SU-DHL-6 (cell line): ENCODE measurements at regions not wholly inside any gene's neighbourhood (a gene's known extent, or its start where the extent isn't known, plus 50 kb on each side); places are given as distances from the start of the nearest gene placed in this dataset.

Source experiments
- H2AFZ ChIP-seq: fragments of 200-600 bp; sonication (generic); 2 replicates; pipeline ENCODE4 v1.6.1; 2014; ENCODE audit warnings: low read depth, mild to moderate bottlenecking, moderate library complexity, mixed read lengths, antibody characterized with exemption, low read length; ENCODE audit not compliant: severe bottlenecking
- H3F3A ChIP-seq: fragments of 200-600 bp; shearing (Covaris generic); 2 replicates; pipeline ENCODE4 v1.6.0; 2016; ENCODE audit warnings: antibody characterized with exemption, mild to moderate bottlenecking; ENCODE audit not compliant: insufficient read depth
- H3K27ac ChIP-seq: fragments of 200-600 bp; sonication (generic); 2 replicates; pipeline ENCODE4 v1.5.1; 2016; ENCODE audit warnings: low read depth, mild to moderate bottlenecking, low read length, moderate library complexity, mixed read lengths
- H3K27me3 ChIP-seq: fragments of 200-600 bp; sonication (generic), shearing (Covaris generic); 2 replicates; pipeline ENCODE4 v1.6.0; 2014; ENCODE audit warnings: mild to moderate bottlenecking, low read length
- H3K36me3 ChIP-seq: fragments of 200-600 bp; sonication (generic); 2 replicates; pipeline ENCODE4 v1.6.1; 2014; ENCODE audit warnings: mild to moderate bottlenecking, low read length, mixed read lengths
- H3K4me2 ChIP-seq: fragments of 300-600, 200-600 bp; shearing (Covaris generic), sonication (generic); 2 replicates; pipeline ENCODE4 v1.6.0; 2014; ENCODE audit warnings: low read length, low read depth, mild to moderate bottlenecking; ENCODE audit not compliant: poor library complexity, severe bottlenecking
- H3K4me3 ChIP-seq: fragments of 200-600 bp; sonication (generic); 2 replicates; pipeline ENCODE4 v1.5.1; 2014; ENCODE audit warnings: antibody characterized with exemption, low read length, mild to moderate bottlenecking, mixed read lengths; ENCODE audit not compliant: insufficient read depth, poor library complexity, severe bottlenecking
- H3K79me2 ChIP-seq: fragments of 200-600 bp; sonication (generic); 2 replicates; pipeline ENCODE4 v1.6.1; 2014; ENCODE audit warnings: mild to moderate bottlenecking, low read length, moderate library complexity; ENCODE audit not compliant: insufficient read depth
- H3K9ac ChIP-seq: fragments of 200-600 bp; sonication (generic); 2 replicates; pipeline ENCODE4 v1.7.0; 2014; ENCODE audit warnings: mild to moderate bottlenecking, low read length
- H3K9me2 ChIP-seq: fragments of 200-600 bp; sonication (generic); replicated peaks from 2 replicates; pipeline ENCODE4 v1.6.1; 2014; ENCODE audit warnings: low read length; ENCODE audit not compliant: insufficient read depth
- H3K9me3 ChIP-seq: fragments of 200-600 bp; sonication (generic); 2 replicates; pipeline ENCODE4 v1.6.1; 2014; ENCODE audit warnings: low read length, mixed read lengths; ENCODE audit not compliant: insufficient read depth
- H4K20me1 ChIP-seq: fragments of 200-600 bp; sonication (generic); 2 replicates; pipeline ENCODE4 v1.6.1; 2014; ENCODE audit warnings: low read depth, mild to moderate bottlenecking, antibody characterized with exemption, low read length, moderate library complexity, mixed read lengths
- EZH2phosphoT487 ChIP-seq: fragments of 200-600 bp; sonication (generic), shearing (Covaris generic); conservative IDR thresholded peaks from 2 replicates; pipeline ENCODE4 v1.6.1; 2018; ENCODE audit warnings: mild to moderate bottlenecking, antibody characterized with exemption, low read length, moderate library complexity, mixed read lengths
- TF ChIP-seq, protein P1 (sequence below): fragments of 200-600 bp; sonication (generic); IDR thresholded peaks from one replicate; pipeline ENCODE4 v1.5.1; 2017; ENCODE audit warnings: antibody characterized with exemption, mild to moderate bottlenecking, low read length, moderate library complexity; ENCODE audit not compliant: insufficient read depth, poor library complexity, severe bottlenecking

DNA sequence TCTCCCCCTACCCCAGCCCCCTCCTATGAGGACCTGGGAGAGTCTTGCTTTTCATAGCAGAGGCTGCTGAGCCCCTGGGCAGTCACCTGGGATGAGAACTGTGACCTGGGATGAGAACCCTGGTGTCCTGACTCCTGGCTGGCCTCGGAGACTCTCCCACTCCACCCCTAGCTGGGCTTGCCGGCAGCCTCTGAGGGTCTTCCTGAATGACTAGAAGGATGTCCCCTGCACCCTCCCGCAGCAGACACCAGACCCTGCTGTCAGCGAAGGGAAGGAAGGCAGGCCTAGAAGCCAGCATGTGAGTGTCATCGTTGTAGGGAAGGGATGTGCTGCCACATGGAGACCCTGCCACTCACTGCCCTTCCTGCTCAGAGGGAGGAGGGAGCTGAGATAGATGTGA, 203.4 kb upstream of the ZNF536 start:
- no peaks in the 10 kb centered on the region for H3K36me3 ChIP-seq
- H3K27me3 ChIP-seq, result no peaks in the 10 kb centered on the region
- H3K9me3 ChIP-seq, result no peaks in the 10 kb centered on the region
- no peaks in the 10 kb centered on the region for H4K20me1 ChIP-seq
- no peak overlapping the region for H3K27ac ChIP-seq
- H3K4me3 ChIP-seq, result no peak overlapping the region
- no peaks in the 10 kb centered on the region for H3K79me2 ChIP-seq
- no peak overlapping the region for H3K9ac ChIP-seq
- H3K4me2 ChIP-seq, result no peak overlapping the region
- TF ChIP-seq, protein P1, sequence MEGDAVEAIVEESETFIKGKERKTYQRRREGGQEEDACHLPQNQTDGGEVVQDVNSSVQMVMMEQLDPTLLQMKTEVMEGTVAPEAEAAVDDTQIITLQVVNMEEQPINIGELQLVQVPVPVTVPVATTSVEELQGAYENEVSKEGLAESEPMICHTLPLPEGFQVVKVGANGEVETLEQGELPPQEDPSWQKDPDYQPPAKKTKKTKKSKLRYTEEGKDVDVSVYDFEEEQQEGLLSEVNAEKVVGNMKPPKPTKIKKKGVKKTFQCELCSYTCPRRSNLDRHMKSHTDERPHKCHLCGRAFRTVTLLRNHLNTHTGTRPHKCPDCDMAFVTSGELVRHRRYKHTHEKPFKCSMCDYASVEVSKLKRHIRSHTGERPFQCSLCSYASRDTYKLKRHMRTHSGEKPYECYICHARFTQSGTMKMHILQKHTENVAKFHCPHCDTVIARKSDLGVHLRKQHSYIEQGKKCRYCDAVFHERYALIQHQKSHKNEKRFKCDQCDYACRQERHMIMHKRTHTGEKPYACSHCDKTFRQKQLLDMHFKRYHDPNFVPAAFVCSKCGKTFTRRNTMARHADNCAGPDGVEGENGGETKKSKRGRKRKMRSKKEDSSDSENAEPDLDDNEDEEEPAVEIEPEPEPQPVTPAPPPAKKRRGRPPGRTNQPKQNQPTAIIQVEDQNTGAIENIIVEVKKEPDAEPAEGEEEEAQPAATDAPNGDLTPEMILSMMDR, result no peak
- no peak for TF ChIP-seq EZH2phosphoT487
- H2AFZ ChIP-seq, result no peak overlapping the region
- no peaks in the 10 kb centered on the region for H3F3A ChIP-seq
- no peaks in the 10 kb centered on the region for H3K9me2 ChIP-seq

GRCh38 chr19:30169196-30169900, 202.8 kb upstream of the ZNF536 start:
- no peaks in the 10 kb centered on the region for H4K20me1 ChIP-seq
- H3K9ac ChIP-seq, result no peak overlapping the region
- H3K27ac ChIP-seq, result no peak overlapping the region
- no peak overlapping the region for H2AFZ ChIP-seq
- no peak for TF ChIP-seq EZH2phosphoT487
- TF ChIP-seq, protein P1, result no peak
- H3K27me3 ChIP-seq, result no peaks in the 10 kb centered on the region
- no peaks in the 10 kb centered on the region for H3K79me2 ChIP-seq
- H3K4me2 ChIP-seq, result no peak overlapping the region
- H3K9me2 ChIP-seq, result no peaks in the 10 kb centered on the region
- H3K36me3 ChIP-seq, result no peaks in the 10 kb centered on the region
- H3K9me3 ChIP-seq, result no peaks in the 10 kb centered on the region
- no peak overlapping the region for H3K4me3 ChIP-seq
- H3F3A ChIP-seq, result no peaks in the 10 kb centered on the region

DNA sequence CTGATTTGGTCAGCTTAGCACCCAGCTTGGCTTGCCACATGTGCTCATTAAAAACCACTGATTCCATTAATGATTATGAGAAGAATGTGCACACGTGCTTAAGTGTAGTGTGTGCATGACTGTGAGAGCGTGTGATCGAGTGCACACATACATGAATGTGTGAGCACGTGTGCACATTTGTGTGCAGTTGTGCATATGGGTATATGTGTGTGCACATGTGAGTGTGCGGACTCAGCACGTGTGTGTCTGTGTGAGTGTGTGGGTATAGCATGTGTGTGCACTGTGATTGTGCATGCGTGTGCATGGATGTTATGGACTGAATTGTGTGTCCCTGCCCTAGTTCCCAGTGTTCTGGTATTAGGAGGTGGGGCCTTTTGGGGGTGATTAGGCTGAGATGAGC, 202.1 kb upstream of the ZNF536 start:
- no peaks in the 10 kb centered on the region for H3K9me3 ChIP-seq
- H3K79me2 ChIP-seq, result no peaks in the 10 kb centered on the region
- no peak overlapping the region for H3K27ac ChIP-seq
- H3K27me3 ChIP-seq, result no peaks in the 10 kb centered on the region
- H3K9me2 ChIP-seq, result no peaks in the 10 kb centered on the region
- TF ChIP-seq, protein P1, result no peak
- no peak for TF ChIP-seq EZH2phosphoT487
- H4K20me1 ChIP-seq, result no peaks in the 10 kb centered on the region
- H3K4me2 ChIP-seq, result no peak overlapping the region
- H3K4me3 ChIP-seq, result no peak overlapping the region
- H2AFZ ChIP-seq, result no peak overlapping the region
- H3K36me3 ChIP-seq, result no peaks in the 10 kb centered on the region
- H3K9ac ChIP-seq, result no peak overlapping the region
- no peaks in the 10 kb centered on the region for H3F3A ChIP-seq
